ENCODE measurements at regions not wholly inside any gene's neighbourhood (a gene's known extent, or its start where the extent isn't known, plus 50 kb on each side); places are given as distances from the start of the nearest gene placed in this dataset.

GRCh38 chr1:90817399-90817798 is 100.3 kb upstream of the BARHL2 start:
- TF ChIP-seq CTCF (IDR thresholded peaks at IDR 0.05) (no peak), EP300 (IDR thresholded peaks at IDR 0.05) (no peak), POLR2A (IDR thresholded peaks at IDR 0.05; ENCODE audit: low read depth) (no peak)
